Heart left ventricle (tissue), 16 donors: ENCODE measurements at regions not wholly inside any gene's neighbourhood (a gene's known extent, or its start where the extent isn't known, plus 50 kb on each side); places are given as distances from the start of the nearest gene placed in this dataset.
A peak's percentile ranks its signal among the peaks of the same experiment; 100 is the strongest.

Source experiments
- ATAC-seq, 4 donors: fragments of 200-7000 bp; cut with Tn5 transposase; one replicate each; pipeline ENCODE4 v1.9.1; 2020 to 2022; ENCODE audit warnings: moderate library complexity in 4 of 4, mild to moderate bottlenecking in 3 of 4, moderate number of reproducible peaks in 1 of 4
- DNase-seq, 5 donors: peaks; one replicate each; pipeline ENCODE4 v3.0.0-alpha.2; 2020
- H3K27ac ChIP-seq, 12 donors: fragments of 200-600 bp; sonication (generic) in 4 of 12; one replicate each; pipeline versions ENCODE4 v1.5.0 to v1.8.0; 2016 to 2022; ENCODE audit warnings: mild to moderate bottlenecking in 2 of 12
- H3K27me3 ChIP-seq, 9 donors: fragments of 200-600 bp; sonication (generic) in 2 of 9; one replicate each; pipeline versions ENCODE4 v1.5.1 to v1.8.0; 2016 to 2022; ENCODE audit warnings: mild to moderate bottlenecking in 3 of 9
- H3K36me3 ChIP-seq, 9 donors: fragments of 200-600 bp; sonication (generic) in 2 of 9; one replicate each; pipeline versions ENCODE4 v1.5.0 to v1.8.0; 2018 to 2022; ENCODE audit warnings: mild to moderate bottlenecking in 2 of 9
- H3K4me1 ChIP-seq, 12 donors: fragments of 200-600 bp; sonication (generic) in 4 of 12; one replicate each; pipeline versions ENCODE4 v1.5.0 to v1.8.0; 2016 to 2022; ENCODE audit warnings: mild to moderate bottlenecking in 3 of 12
- H3K4me3 ChIP-seq, 12 donors: fragments of 200-600 bp; sonication (generic) in 4 of 12; one replicate each; pipeline versions ENCODE4 v1.5.0 to v1.8.0; 2017 to 2022; ENCODE audit warnings: mild to moderate bottlenecking in 9 of 12, moderate library complexity in 4 of 12
- H3K9me3 ChIP-seq, 12 donors: fragments of 200-600 bp; sonication (generic) in 4 of 12; one replicate each; pipeline versions ENCODE4 v1.5.0 to v1.8.0; 2016 to 2022; ENCODE audit warnings: mild to moderate bottlenecking in 1 of 12
- POLR2A ChIP-seq, 2 donors: fragments of 450-650 bp; IDR thresholded peaks; one replicate each; pipeline ENCODE4 v1.6.1; 2017; ENCODE audit warnings: antibody characterized with exemption in 2 of 2, mild to moderate bottlenecking in 2 of 2, moderate library complexity in 2 of 2
- WGBS, 4 donors: extraction: QIAGEN DNeasy Blood & Tissue Kit in 2 of 4; methylation state at CpG; one replicate each; pipeline versions ENCODE4 v1.1.5 to v1.1.7; 2013 to 2018; 5-methylcytosine and 5-hydroxymethylcytosine counted together
- intact Hi-C, 10 donors: fragments of 100-400 bp; cut with DNase I; formaldehyde crosslinking; loops; one replicate each; pipeline versions ENCODE4 v1.11.1 to v1.14.2; 2022
- TF ChIP-seq, protein P1 (sequence below), 12 donors: fragments of 200-600 bp; sonication (generic) in 4 of 12; IDR thresholded peaks; one replicate each; pipeline versions ENCODE4 v1.5.0 to v1.8.0; 2018 to 2022; ENCODE audit warnings: antibody characterized with exemption in 12 of 12, mild to moderate bottlenecking in 5 of 12
- donor health status: ischemic (EF 13 %, LVEDD 7.1; RV severe dilation, severe dysfunction).
- donor health status: healthy with polysubstance abuse.
- donor health status: DM: no; HTN: yes; CAD: no.
- donor health status: DM: no; HTN: no; CAD: no.
- donor health status: ischemic (EF 25% LVEDD 6.9; RV normal size, moderate dysfunction).
- donor health status: ischemic (EF 25% LVEDD 5.7; RV mildly dilated, moderate dysfunction).
- donor health status: healthy.
- donor health status: DM: yes; HTN: yes; CAD: no.
- donor health status: ischemic (EF 35%, LVEDD 5.7; RV mildly dilated, moderate dysfunction).
- donor health status: nonischemic (EF 11% LVEDD 7.7; RV severe dilation, severe dysfunction).
- donor health status: DM: yes; HTN: yes; CAD: no.
- donor health status: PGD.
- donor health status: ischemic (EF 29% LVEDD 5.4; RV normal size, mild dysfunction).
- donor health status: nonischemic (EF 23%, LVEDD 6.1; RV moderate dilation, normal function).

DNA sequence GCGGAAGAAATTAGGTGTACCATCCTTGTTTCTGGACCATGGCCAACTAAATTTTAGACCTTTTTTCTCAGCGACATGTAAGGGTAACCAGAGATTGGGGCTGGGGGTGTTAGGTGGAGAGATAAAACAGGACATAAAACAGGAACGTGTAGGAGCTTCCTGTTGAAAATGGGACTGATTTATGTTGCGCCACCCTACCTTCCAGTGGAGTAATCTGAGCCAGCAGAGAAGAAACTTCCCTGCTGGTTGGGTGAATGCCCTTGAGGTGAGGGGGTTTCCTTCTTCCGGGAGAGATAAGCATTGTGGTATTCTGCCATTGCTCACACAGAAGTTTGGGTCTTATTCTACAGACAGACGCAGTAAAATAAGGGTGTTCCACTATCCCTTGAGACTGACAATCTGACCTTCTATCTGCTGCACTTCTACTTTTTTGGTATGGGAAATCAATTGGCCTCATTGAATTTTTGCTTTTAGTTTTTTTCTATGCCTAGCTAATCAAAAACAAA is 417.6 kb downstream of the PCNX1 start:
- ATAC-seq (no peak), DNase-seq (no peak)
- H3K4me3 ChIP-seq: no peak overlapping the region
- H3K36me3 ChIP-seq: no peaks in the 10 kb centered on the region
- no peaks in the 10 kb centered on the region for H3K9me3 ChIP-seq
- 50 to 56% (median 51%) methylated on average over 6 of the region's 6 CpGs for WGBS, 4 donors
- H3K27ac ChIP-seq: peak overlapping the region in 1 of 12 donors; percentile 21
- intact Hi-C loops: loop anchor here in 7 of 10 donors (5.0 to 10.0 kb wide), 8 partner anchors 80 to 427 kb away; no protein-coding TSS in a partner anchor
- peaks cover 0 to 42% (median 10%) of the 10 kb centered on the region in 12 donors for H3K4me1 ChIP-seq
- no peaks in the 10 kb centered on the region for H3K27me3 ChIP-seq
- no peak for TF ChIP-seq POLR2A (IDR thresholded peaks at IDR 0.05)

DNA sequence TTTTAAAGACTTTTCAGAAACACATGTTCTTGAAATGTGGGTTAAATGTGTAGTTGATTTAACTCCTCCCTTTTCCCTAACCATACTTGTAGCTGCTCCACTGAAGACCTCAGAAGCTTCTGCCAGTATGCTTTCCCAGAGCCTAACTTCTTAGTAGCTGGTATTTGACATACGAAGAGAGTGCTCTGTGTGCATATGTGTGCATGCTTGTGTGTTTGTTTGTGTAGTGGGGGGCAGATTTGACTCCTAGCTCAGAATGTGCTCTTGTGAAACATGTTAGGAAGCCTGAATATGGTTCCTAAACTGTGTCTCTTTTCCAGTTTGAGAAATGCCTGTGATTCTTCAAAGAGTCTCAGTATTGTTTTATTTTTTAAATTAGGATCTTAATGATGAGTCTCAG is 420.4 kb downstream of the PCNX1 start:
- intact Hi-C loops: loop anchor here in 4 of 10 donors (2.0 to 10.0 kb wide), 5 partner anchors 77 to 425 kb away; no protein-coding TSS in a partner anchor
- WGBS, 4 donors: 86 to 94% (median 93%) methylated on average over 1 of the region's 1 CpG
- no peaks in the 10 kb centered on the region for H3K27me3 ChIP-seq
- no peak for ATAC-seq
- peaks cover 0 to 42% (median 0%) of the 10 kb centered on the region in 12 donors for H3K4me1 ChIP-seq
- H3K36me3 ChIP-seq: no peaks in the 10 kb centered on the region
- no peak for DNase-seq
- H3K27ac ChIP-seq: no peak overlapping the region
- H3K9me3 ChIP-seq: no peaks in the 10 kb centered on the region
- no peak for TF ChIP-seq POLR2A (IDR thresholded peaks at IDR 0.05)
- no peak overlapping the region for H3K4me3 ChIP-seq

DNA sequence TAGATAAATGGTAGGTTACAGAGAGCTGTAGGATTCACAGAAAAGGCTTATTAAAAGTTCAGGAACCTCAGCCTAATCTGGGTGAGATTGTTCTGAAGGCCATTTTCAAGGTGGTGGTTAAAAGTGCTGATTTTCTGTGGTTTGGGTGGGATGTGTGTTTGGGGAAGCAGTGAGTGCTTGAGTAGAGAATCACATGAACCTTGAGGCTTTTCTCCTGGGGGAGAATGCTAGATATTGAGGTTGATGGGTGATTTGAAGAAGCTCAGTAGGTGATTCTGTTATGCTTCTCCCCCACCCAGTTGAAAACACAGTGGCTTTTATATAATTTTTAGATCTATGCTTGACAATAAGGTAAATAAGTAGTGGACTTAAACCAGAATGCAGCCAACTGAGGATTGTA is 420.9 kb downstream of the PCNX1 start:
- Histone ChIP-seq H3K9me3 (no peaks in the 10 kb centered on the region), H3K36me3 (no peaks in the 10 kb centered on the region), H3K4me3 (no peak overlapping the region), H3K27ac (no peak overlapping the region), H3K27me3 (no peaks in the 10 kb centered on the region), H3K4me1 (peaks cover 0 to 37% (median 0%) of the 10 kb centered on the region in 12 donors)
- intact Hi-C loops: loop anchor here in 3 of 10 donors (10.0 kb wide), 4 partner anchors 77 to 397 kb away; no protein-coding TSS in a partner anchor
- DNase-seq (no peak), ATAC-seq (no peak)
- TF ChIP-seq, protein P1, sequence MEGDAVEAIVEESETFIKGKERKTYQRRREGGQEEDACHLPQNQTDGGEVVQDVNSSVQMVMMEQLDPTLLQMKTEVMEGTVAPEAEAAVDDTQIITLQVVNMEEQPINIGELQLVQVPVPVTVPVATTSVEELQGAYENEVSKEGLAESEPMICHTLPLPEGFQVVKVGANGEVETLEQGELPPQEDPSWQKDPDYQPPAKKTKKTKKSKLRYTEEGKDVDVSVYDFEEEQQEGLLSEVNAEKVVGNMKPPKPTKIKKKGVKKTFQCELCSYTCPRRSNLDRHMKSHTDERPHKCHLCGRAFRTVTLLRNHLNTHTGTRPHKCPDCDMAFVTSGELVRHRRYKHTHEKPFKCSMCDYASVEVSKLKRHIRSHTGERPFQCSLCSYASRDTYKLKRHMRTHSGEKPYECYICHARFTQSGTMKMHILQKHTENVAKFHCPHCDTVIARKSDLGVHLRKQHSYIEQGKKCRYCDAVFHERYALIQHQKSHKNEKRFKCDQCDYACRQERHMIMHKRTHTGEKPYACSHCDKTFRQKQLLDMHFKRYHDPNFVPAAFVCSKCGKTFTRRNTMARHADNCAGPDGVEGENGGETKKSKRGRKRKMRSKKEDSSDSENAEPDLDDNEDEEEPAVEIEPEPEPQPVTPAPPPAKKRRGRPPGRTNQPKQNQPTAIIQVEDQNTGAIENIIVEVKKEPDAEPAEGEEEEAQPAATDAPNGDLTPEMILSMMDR (IDR thresholded peaks at IDR 0.05): no peak
- no peak for TF ChIP-seq POLR2A (IDR thresholded peaks at IDR 0.05)

DNA sequence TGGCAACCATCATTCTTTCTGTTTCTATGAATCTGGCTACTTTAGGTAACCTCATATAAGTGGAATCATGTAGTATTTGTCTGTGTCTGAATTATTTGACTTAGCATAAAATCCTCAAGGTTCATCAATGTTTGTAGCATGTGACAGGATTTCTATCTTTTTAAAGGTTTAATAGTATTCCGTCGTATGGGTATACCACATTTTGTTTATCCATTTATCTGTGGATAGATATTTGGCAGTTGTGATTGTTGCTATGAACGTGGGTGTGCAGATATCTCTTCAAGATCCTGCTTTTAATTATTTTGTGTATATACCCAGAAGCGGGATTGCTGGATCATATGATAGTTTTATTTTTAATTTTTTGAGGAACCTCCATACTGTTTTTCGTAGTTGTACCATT is 421.7 kb downstream of the PCNX1 start:
- H3K9me3 ChIP-seq: no peaks in the 10 kb centered on the region
- TF ChIP-seq, protein P1 (IDR thresholded peaks at IDR 0.05): no peak
- TF ChIP-seq POLR2A (IDR thresholded peaks at IDR 0.05): no peak
- peaks cover 0 to 33% (median 0%) of the 10 kb centered on the region in 12 donors for H3K4me1 ChIP-seq
- ATAC-seq: no peak
- no peak for DNase-seq
- no peak overlapping the region for H3K4me3 ChIP-seq
- 94 to 97% (median 95%) methylated on average over 5 of the region's 5 CpGs for WGBS, 4 donors
- H3K27ac ChIP-seq: no peak overlapping the region
- H3K36me3 ChIP-seq: no peaks in the 10 kb centered on the region
- intact Hi-C loops: loop anchor here in 3 of 10 donors (10.0 kb wide), 4 partner anchors 76 to 396 kb away; no protein-coding TSS in a partner anchor
- no peaks in the 10 kb centered on the region for H3K27me3 ChIP-seq

DNA sequence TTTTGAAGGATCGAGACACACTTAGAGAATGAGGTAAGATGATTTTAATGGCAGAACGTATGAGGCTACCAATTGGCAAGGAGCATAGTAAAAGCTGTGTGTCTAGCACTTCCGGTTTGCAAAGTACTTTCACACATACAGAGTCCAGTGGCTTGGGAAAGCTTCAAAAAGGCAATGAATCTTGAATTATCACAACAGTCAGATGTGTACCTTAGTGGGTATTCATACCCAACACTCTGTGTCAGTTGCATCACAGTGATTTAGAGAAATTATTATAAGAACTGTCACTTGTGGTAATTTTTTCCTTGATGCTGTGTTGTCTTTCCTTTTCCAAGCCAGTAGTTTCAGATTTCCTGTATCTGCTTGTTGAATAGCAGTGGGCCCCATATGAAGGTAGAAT is 424.1 kb downstream of the PCNX1 start:
- Histone ChIP-seq H3K4me1 (peaks cover 0 to 13% (median 0%) of the 10 kb centered on the region in 12 donors), H3K27ac (no peak overlapping the region), H3K9me3 (no peaks in the 10 kb centered on the region), H3K27me3 (no peaks in the 10 kb centered on the region), H3K4me3 (no peak overlapping the region), H3K36me3 (no peaks in the 10 kb centered on the region)
- no peak for DNase-seq
- 47 to 68% (median 51%) methylated on average over 3 of the region's 3 CpGs for WGBS, 4 donors
- no peak for ATAC-seq
- intact Hi-C loops: no loop called here
- TF ChIP-seq, protein P1 (IDR thresholded peaks at IDR 0.05): no peak
- TF ChIP-seq POLR2A (IDR thresholded peaks at IDR 0.05): no peak
